GM19193 (cell line): ENCODE measurements at regions not wholly inside any gene's neighbourhood (a gene's known extent, or its start where the extent isn't known, plus 50 kb on each side); places are given as distances from the start of the nearest gene placed in this dataset.

Source experiments
- POLR2A ChIP-seq: IDR thresholded peaks from 4 replicates; pipeline ENCODE4 v1.6.1; 2011; ENCODE audit not compliant: insufficient read depth, insufficient read length; ENCODE audit errors: extremely low read depth

GRCh38 chr6:43865086-43865485 lies 95.1 kb downstream of the VEGFA start:
- no peak for TF ChIP-seq POLR2A

GRCh38 chr6:43862925-43863324 lies 92.9 kb downstream of the VEGFA start:
- no peak for TF ChIP-seq POLR2A

GRCh38 chr6:43861212-43861894 lies 91.3 kb downstream of the VEGFA start:
- TF ChIP-seq POLR2A: no peak

- TF ChIP-seq POLR2A: no peak
These were observed 90.3 kb downstream of the VEGFA start for GRCh38 chr6:43860285-43860684.

GRCh38 chr6:43859213-43859612 lies 89.2 kb downstream of the VEGFA start:
- no peak for TF ChIP-seq POLR2A

- TF ChIP-seq POLR2A: no peak
These were observed 88.4 kb downstream of the VEGFA start for GRCh38 chr6:43858161-43859153.

GRCh38 chr6:43856005-43856765 lies 86.2 kb downstream of the VEGFA start:
- TF ChIP-seq POLR2A: no peak

- TF ChIP-seq POLR2A: no peak
These were observed 85.2 kb downstream of the VEGFA start for GRCh38 chr6:43855247-43855646.

GRCh38 chr6:43853066-43853650 lies 83.1 kb downstream of the VEGFA start:
- no peak for TF ChIP-seq POLR2A

GRCh38 chr6:43852350-43852864 lies 82.4 kb downstream of the VEGFA start:
- TF ChIP-seq POLR2A: no peak

- no peak for TF ChIP-seq POLR2A
These were observed 81.3 kb downstream of the VEGFA start for GRCh38 chr6:43851204-43851865.

GRCh38 chr6:43850314-43851203 lies 80.5 kb downstream of the VEGFA start:
- no peak for TF ChIP-seq POLR2A

GRCh38 chr6:43849844-43850243 lies 79.8 kb downstream of the VEGFA start:
- no peak for TF ChIP-seq POLR2A
